Fibroblast of the aortic adventitia (primary cell): ENCODE measurements at regions not wholly inside any gene's neighbourhood (a gene's known extent, or its start where the extent isn't known, plus 50 kb on each side); places are given as distances from the start of the nearest gene placed in this dataset.
A peak's percentile ranks its signal among the peaks of the same experiment; 100 is the strongest.

ENCODE experiments used
- DNase-seq: peaks from one replicate; pipeline ENCODE4 v3.0.0-alpha.2; 2010; ENCODE audit warnings: low read depth
- H3K4me3 ChIP-seq: 2 replicates; pipeline ENCODE4 v1.5.1; 2011; ENCODE audit warnings: low read depth, mild to moderate bottlenecking, control low read depth, low read length, moderate library complexity
- CTCF ChIP-seq: IDR thresholded peaks from 2 replicates; pipeline ENCODE4 v1.5.1; 2011; ENCODE audit warnings: mild to moderate bottlenecking, low read length, control low read depth, inconsistent platforms; ENCODE audit not compliant: insufficient read depth

DNA sequence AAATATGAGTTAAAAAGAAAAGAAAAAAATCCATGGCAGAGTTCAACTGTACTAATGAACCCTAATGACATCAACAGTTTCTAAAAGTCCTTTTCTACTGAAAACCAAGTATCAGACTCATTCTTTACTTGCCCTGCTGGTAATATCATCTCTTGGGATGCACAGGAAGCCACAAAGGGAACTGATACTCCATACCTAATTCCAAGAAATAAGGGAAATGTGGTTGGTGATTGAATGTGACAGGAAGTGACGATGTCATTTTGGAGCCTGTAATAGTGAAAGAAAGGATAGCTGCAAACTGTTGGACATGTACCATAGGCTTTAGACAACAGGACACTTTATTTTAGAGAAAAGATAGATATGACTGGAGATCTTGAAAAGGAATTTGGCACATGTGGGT lies 98.7 kb upstream of the VAV3 start:
- no peak for DNase-seq
- H3K4me3 ChIP-seq, result no peak overlapping the region
- no peak for TF ChIP-seq CTCF

GRCh38 chr1:108059945-108060344 lies 95.0 kb upstream of the VAV3 start:
- DNase-seq, result no peak
- no peak overlapping the region for H3K4me3 ChIP-seq
- no peak for TF ChIP-seq CTCF

GRCh38 chr1:108057541-108057940 lies 92.6 kb upstream of the VAV3 start:
- no peak overlapping the region for H3K4me3 ChIP-seq
- no peak for DNase-seq
- no peak for TF ChIP-seq CTCF

DNA sequence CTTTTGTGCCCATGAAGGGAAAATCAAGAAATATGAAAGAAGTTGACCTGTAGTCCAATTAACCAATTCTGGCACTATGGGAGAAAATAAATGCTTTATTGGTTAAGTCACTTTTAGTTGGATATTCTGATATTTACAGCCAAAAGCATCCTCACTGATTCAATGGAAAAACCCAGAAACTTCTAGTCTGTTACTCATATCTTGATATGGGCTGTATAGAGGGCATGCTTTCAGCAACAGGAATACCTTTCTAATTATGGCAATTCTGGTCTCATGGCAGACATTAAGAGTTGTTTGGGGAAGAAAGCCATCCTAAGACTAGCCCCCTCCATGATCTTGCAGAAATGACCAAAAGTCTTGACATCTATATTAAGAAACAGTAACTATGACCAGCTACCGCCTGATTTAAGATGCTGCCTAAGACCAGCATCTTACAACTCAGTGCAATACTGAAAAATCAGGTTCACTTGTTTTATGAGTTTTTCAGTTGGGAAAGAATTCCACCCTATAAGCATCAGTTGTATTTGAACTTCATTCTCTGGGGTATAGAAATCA lies 91.5 kb upstream of the VAV3 start:
- no peak overlapping the region for H3K4me3 ChIP-seq
- TF ChIP-seq CTCF, result no peak
- DNase-seq, result no peak

- DNase-seq, result no peak
- no peak for TF ChIP-seq CTCF
- no peak overlapping the region for H3K4me3 ChIP-seq
These were observed 90.4 kb upstream of the VAV3 start for GRCh38 chr1:108055387-108055786.

DNA sequence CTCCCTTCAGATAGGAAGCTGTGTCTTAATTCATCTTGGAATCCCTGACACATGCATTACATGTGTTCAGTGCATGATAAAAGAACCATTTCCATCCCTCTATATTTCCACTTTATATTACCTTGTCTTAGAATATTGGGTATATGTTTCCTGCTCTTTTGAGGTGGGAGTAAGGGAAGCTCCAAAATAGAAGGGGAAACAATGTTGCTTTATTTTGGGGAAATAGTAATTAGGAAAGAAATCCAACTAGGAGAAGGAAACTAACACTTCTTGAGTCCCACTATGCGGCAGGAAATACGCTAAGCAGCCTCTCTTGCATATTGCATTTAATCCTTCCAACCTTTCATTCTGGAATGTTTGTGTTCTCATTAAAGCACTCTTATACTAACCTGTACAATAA lies 89.4 kb upstream of the VAV3 start:
- TF ChIP-seq CTCF, result no peak
- no peak overlapping the region for H3K4me3 ChIP-seq
- no peak for DNase-seq

- no peak for TF ChIP-seq CTCF
- no peak overlapping the region for H3K4me3 ChIP-seq
- DNase-seq, result peak; percentile 16
These were observed 88.5 kb upstream of the VAV3 start for GRCh38 chr1:108053270-108054013.
